Fibroblast of lung (primary cell): ENCODE measurements at regions not wholly inside any gene's neighbourhood (a gene's known extent, or its start where the extent isn't known, plus 50 kb on each side); places are given as distances from the start of the nearest gene placed in this dataset.

ENCODE experiments used
- EZH2 ChIP-seq: IDR thresholded peaks from 2 replicates; pipeline ENCODE4 v1.5.1; 2012; ENCODE audit warnings: low read length, control low read depth, mild to moderate bottlenecking; ENCODE audit errors: missing control alignments
- TF ChIP-seq, protein P1 (sequence below), 2 donors: IDR thresholded peaks in 1 of 2; conservative IDR thresholded peaks in 1 of 2; 1 replicate in 1 of 2; 2 replicates in 1 of 2; pipeline ENCODE4 v1.5.1; 2011 to 2012; ENCODE audit warnings: low read length in 2 of 2, control low read depth in 1 of 2, inconsistent platforms in 1 of 2, low read depth in 1 of 2, mild to moderate bottlenecking in 1 of 2

DNA sequence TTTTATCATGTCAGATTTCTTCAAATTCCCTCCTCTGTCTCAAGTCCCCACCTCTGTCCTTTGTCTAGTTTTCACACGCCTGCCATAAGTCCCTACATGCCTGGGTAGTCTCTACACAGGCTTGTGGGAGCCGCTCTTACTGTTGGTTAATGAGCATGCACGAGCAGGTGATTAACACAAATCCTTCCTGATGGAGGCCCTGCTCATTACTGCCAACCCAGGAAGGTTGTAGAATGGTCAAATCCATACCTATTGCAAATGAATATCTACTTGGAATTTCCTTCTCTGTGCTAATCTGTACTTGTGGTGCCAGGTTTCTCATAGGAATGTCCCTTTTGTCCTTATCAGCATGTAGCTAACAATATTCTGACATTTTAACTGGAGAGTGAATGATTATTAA is 208.4 kb upstream of the HDX start:
- TF ChIP-seq EZH2 = no peak
- TF ChIP-seq, protein P1, sequence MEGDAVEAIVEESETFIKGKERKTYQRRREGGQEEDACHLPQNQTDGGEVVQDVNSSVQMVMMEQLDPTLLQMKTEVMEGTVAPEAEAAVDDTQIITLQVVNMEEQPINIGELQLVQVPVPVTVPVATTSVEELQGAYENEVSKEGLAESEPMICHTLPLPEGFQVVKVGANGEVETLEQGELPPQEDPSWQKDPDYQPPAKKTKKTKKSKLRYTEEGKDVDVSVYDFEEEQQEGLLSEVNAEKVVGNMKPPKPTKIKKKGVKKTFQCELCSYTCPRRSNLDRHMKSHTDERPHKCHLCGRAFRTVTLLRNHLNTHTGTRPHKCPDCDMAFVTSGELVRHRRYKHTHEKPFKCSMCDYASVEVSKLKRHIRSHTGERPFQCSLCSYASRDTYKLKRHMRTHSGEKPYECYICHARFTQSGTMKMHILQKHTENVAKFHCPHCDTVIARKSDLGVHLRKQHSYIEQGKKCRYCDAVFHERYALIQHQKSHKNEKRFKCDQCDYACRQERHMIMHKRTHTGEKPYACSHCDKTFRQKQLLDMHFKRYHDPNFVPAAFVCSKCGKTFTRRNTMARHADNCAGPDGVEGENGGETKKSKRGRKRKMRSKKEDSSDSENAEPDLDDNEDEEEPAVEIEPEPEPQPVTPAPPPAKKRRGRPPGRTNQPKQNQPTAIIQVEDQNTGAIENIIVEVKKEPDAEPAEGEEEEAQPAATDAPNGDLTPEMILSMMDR (conservative IDR thresholded peaks at IDR 0.05 in 1 of 2, IDR thresholded peaks at IDR 0.05 in 1 of 2; ENCODE audit: low read depth in 1 of 2, low read length in 2 of 2) = no peak
